HuH-7.5 (cell line): ENCODE measurements at regions not wholly inside any gene's neighbourhood (a gene's known extent, or its start where the extent isn't known, plus 50 kb on each side); places are given as distances from the start of the nearest gene placed in this dataset.

ENCODE experiments used
- DNase-seq: peaks from one replicate; pipeline ENCODE4 v3.0.0; 2011; ENCODE audit warnings: low spot score

DNA sequence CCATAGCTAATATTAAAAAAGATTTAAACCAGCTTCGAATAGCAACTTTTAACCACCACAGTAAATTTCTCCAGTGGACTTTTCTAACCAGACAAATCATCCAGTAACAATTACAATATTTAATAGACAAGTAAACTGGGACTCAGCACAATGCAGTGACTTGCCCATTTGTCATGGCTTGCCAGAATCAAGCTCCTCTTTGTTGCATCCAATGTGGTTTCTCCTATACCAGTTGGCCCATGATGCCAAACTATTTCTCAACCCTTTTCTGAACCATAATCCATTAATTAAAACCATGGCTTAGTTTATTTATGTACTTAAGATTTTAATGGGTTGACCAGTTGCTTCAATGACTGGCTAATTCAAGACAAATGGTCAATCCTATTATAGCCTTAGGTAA is 64.4 kb downstream of the DIO2 start:
- DNase-seq: no peak

DNA sequence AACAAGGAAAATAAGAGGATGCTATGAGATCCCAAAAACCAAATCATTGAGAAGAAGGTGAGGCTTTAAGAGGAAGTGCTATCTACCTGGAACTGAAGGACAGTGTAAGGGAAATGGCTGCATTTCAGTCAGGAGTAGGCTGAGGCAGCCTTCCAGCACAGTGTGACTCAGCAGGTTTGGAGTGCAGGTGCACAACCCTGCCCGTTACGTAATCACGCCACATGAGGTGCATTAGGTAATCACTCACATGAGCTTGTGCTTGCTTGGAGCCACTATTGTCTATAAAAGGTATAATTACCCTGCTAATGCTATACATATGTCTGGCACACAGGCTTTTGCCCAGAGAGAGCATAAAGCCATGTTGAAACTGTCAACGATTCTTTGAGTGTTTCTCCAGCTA is 74.9 kb downstream of the DIO2 start:
- DNase-seq: no peak

DNA sequence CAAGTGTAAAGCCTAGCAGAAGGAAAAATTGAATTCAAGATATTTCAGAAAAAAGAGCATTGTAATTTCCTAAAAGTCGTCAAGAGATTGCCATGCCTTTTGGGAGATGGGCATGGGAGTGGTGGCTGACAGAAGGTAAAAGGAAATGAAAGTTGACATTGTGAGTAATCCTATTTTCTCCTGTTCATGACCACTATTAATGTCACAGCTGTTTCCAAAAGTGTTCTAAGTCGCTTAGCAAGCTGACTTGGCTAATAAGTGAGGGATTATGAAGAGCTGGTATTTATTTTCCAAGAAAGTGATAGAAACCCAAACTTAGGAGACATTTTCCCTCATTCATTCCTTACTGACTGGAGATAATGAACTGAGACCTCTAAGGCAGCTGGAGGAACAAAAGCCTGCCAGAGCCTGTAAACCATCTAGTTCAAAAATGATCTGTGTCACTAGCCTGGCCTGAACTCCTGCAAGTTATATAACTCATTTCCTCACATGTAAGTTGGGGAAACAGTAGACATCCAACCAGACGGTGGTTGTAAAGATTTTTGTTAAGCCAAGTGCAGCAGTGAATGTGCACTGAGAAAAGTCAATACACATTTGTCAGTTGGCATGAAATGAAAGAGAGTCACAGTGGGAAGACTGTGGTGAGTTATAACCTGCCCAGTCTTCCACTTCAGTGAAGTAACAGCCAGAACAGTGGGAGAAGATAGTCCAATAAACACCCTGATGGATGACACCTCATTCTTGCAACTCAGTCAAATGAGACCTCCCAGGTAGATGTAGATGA is 75.8 kb downstream of the DIO2 start:
- no peak for DNase-seq

DNA sequence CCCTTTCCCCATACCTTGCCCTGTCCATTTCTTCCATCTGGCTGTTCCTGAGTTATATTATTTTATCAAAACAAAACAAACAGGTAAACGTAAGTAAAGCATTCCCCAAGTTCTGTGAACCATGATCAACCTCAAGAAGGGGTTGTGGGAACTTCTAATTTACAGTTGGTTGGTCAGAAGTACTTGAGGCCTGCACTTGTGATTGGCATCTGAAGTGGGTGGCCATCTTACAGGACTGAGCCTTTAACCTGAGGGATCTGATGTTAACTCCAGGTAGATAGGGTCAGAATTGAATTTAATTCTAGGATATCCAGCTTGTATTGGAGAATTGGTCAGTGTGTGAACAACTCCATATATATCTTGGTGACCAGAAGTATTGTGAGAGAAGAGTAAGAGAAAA is 77.0 kb downstream of the DIO2 start:
- DNase-seq: no peak

DNA sequence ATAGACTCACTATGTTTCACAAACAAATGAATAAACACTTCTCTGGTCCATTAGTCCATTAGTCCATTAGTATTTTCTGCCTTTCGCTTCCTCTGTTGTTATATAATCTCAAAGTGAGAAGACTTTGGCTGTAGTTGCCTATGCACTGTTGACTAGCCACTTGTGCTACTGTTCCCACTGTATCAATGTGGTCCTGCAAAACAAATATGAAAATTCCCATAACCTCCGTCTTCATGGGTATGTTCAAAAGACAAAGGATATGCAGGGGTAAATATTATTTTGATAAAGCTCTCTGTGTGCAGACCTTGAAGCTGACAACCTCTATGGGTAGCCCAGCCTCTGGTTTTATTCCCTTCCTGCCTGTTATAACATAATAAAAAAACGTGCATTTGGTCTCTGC is 77.8 kb downstream of the DIO2 start:
- no peak for DNase-seq

DNA sequence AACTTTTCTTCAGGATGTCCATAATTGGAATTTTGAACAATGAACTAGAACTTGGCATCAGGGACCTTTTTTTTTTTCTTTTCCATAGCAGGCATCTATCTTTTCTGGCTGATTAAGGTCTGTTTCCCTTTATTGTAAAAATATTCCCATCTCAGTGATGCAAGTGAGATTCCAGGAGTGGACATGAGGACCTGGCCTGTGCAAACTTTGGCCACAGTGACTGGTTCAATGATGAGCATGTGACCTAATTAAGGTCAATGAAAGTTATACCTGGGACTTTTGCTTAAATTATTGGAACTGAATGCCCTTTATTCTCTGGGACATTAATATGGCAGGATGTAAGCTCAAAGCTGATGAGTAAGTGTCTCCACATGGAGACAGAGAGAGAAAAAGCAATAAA is 83.8 kb downstream of the DIO2 start:
- no peak for DNase-seq

DNA sequence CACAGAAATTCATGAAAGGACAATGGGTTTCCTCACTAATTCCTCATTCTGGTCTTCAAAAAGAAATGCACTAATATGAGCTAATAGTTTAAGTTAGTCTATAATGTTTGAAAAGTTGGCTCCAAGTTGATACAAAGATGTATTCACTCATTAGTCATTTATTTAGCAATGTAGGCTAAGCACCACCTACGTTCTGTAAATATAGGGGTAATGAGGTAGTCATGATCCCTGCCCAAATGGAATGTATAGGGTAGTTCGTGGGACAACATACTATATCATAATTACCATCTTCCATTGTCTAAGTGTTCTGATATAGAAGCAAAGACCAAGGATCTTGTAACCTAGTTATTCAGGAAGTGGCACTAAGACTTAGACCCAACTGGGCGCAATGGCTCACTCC is 86.5 kb downstream of the DIO2 start:
- DNase-seq: no peak

DNA sequence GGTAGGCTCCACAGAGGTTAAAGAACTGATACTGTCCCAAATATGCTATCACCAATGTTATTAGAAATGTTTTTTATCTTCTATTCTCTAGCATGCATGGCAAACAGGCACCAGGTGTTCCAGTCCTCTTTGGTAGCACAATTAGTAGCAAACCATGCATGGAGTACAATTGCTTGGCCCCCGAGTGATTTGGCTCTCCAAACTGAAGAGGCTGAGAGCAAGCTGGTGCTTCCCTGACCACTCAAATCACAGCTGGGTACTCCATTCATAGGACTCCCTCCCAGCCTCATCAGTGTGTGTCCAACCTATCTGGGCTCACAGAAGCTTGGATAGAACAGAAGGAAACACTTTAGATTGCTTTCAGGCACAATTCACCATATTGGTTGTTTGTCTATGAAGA is 93.4 kb downstream of the DIO2 start:
- DNase-seq: no peak

DNA sequence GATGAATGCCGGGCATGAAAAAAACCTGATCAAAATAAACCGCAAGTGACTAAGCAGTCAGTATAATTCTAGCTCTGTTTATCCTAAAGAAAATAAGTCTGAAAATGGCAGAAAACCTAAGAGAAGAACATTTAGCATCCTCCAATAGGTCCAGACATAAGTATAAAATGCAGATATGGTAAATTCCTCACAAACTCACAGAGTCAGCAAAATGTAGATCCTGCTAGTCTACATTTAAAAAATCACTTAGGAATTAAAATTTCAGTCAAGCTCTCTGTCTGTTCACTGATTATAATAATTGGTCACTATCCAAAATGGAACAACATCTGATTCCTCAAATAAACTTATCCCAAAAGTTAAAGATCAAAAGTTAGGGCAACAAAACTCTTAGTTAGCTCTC is 95.1 kb downstream of the DIO2 start:
- no peak for DNase-seq

DNA sequence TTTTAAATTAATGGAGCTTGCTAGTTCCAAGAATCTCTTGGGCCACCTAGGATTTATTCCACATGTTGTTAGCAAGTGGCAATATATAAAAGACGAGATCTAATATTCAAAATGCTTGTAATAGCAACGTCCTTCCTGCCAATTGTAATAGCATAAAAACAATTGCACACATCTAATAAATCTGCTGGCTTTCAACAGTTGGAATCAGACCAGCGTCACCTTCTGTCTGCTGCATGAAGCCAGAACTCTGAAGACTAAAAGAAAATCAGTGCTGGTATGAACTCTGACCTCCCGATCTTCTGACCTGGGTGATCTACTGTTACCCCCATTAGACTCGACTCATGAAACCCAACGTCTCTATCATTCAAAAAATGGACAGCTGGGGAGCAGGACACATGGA is 100.6 kb downstream of the DIO2 start:
- DNase-seq: no peak

DNA sequence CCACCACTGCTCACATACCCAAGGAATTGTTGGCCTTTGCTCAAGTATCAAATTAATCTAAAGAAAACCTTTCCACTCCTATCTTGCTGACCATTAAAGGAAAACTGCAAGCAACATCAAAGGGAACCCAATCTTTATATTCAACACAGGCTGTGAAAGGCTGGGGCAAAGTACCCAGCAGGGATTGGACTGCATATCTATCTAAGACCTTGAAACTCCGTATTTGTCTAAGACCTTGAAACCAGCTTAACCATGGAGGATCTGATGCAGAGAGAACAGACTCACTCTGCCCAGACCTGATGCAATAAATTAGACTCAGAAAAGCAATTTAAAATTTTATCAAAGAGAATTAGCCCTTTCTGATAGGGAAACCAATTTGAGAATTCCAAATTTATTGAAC is 102.2 kb downstream of the DIO2 start:
- DNase-seq: no peak

DNA sequence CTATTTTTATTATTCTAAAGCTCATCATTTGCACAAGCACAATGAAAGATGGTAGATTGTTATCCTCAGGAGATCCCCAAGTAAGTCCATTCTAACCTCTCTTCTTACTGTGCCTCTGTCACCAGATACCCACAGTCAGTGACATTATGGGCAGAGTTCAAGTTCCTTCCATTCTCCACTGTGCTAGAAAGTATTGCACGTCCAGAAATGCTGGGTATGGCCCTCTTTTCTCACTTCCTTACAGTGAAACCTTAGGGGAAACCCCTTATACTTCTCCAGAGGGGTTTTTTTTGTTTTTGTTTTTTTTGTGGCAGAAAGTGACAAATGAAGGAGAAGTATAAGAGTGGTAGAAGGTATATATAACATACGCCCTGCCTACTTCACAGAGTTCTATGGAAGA is 102.9 kb downstream of the DIO2 start:
- DNase-seq: no peak

DNA sequence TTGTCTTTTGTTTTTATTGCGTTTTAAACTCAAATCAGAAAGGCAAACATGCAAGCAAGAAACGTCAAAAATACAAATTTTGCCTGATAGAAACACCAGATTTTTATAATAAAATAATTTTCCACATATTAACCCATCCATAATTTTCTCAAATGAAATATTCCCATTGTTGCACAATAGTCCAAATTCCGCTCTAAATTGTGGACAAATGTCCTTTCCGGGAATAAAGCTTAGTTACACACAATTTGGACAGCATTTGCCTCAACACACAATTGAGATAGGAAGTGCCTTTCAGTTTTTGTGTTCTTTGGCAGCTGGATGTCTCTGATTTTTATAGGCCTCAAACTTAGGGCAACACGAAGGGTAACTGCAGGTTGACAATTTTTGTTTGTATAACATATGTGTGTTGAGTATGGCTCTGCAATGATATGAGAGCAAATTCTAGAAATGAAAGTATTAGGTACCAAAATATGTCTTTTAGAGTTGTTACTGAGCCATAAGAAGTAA is 105.8 kb downstream of the DIO2 start:
- DNase-seq: no peak

DNA sequence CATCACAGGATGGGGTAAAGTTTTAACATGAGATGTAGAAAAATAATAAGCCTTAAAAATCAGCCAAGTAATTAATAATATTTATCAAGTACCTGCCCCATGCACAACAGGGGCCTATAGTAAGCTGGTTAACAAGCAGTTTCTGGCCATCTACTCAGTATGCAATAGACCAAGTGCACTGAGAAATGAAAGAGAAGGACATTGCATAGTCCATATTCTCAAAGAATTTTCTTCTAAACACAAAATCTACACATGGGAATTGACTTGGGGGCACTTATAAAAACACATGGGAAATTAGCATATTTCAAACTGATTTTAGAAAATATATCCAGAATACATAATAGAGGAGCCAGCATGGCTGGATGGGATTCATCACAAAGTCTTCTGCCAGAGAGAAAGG is 109.5 kb downstream of the DIO2 start:
- no peak for DNase-seq

DNA sequence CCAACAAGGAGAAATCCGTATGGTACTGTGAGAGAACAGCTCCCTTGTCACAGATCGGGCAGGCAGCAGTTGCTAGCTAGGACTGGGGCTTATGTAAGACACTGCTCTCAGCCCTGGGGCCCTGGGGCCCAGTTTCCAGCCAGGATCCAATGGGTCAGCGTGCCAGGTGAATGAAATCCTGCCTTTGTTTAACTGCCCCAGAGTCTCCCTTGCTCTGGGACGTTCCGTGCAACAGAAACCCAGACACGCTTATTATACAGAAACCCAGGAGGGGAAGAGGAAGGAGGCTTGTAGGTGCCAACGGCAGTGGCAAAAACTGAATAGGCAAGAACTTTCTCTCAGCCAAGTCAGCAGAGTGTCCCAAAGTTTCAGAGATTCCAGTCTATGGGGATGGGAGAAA is 110.6 kb downstream of the DIO2 start:
- no peak for DNase-seq

DNA sequence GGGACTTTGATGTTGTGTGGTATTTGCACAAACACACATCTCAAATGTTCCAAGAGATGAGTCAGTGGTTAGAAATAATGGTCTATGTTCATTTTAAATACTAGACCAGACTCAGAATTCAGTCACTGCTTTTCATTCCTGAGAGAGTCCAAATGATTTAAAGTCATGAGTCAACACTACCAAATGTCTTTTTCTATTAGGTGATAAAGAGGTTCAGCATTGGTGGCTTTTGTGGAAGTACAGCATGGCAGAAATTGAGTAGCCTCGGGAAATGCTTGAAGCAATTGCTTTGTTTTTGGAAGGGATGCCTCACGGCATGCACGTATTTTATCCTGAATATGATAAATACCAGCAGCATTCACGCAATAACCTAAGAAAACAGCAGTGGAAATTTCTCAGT is 115.7 kb downstream of the DIO2 start:
- no peak for DNase-seq

DNA sequence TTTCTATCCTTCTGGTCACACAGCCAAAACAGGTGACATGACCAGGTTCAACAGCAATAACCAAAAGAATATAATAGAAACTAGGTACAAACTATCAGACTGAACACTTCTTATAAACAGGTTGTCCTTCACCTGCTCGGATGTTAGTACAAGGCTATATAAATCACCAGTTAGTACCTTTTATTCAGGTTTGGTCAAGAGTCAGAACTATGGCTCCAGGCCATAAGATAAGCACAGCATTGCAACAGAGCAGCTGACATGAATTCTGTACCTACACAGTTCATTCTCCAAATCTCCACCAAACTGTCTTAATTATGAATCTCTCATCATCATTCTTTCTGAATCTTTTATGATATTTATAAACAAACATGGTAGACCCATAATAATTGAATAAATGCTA is 123.9 kb downstream of the DIO2 start:
- no peak for DNase-seq

DNA sequence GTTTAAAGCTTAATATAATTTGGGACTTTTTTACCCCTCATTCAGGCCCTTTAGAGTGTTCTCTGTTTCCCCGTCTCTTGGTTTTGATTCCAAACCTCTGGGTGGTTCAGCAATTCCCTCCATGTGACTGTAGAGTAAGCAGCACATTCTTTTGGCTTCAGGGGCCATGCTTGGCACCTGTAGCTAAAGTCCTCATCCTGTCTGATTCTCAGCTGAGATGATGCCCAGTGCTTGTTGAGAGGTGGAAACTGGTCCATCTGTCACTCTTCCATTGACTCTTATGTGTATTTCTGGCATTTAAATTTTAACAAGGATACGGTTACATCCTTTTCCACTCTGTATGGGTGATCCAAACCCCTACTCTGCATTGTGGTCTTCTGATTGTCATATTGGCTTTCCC is 127.1 kb downstream of the DIO2 start:
- DNase-seq: no peak

DNA sequence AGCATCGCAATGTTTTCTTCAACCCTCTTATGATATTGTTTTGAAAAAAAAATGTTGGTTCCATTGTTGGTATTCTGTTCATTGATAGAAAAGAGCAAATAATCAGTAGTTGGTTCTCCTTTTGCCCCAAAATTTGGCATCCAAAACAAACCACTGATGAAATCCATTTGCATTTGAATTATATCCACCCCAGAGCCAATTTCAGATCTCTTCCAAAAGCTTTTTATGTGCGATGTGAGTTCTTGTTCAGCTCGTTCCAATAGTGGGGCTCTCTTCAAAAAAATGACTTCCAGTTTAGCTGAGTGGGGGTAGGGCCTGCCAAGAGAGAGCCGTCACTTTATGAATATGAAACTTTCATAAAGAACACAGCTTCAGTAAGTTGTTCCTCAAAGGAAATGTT is 130.7 kb downstream of the DIO2 start:
- no peak for DNase-seq

DNA sequence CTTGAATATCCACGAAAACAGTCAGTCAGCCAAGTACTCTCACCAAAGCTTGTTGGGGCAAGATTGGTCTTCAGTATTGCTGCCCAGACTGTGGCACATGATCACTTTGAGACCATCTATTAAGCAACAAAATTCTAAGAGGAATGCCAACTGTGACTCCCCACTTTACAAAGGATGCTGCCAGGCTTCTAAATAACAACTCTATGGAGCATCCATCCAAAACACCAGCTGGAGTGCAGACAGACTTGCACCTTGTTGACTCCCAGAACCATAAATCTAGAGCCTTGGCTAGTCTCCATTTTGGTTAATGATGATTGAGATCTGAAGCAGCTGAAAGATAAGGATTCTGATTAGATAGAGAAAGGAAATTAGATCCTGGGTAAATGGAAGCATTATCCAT is 132.8 kb downstream of the DIO2 start:
- no peak for DNase-seq

DNA sequence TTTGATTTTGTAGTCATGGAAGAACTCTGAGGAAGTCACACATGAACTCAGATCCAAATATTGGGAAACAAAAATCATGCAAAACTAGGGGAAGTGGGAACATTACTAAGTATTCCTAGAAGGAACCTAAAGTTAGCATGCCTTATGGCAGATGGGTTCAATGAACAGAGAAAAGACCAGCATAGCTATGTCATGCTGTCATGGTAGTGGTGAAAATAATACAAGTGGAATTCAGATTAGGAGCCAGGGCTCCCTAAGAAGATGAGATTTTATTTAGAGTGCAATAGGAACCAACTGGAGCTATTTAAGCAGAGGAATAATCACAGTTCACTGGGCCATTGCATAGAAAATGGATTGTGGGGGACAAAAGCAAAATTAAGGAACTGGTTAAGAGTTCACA is 134.0 kb downstream of the DIO2 start:
- no peak for DNase-seq

DNA sequence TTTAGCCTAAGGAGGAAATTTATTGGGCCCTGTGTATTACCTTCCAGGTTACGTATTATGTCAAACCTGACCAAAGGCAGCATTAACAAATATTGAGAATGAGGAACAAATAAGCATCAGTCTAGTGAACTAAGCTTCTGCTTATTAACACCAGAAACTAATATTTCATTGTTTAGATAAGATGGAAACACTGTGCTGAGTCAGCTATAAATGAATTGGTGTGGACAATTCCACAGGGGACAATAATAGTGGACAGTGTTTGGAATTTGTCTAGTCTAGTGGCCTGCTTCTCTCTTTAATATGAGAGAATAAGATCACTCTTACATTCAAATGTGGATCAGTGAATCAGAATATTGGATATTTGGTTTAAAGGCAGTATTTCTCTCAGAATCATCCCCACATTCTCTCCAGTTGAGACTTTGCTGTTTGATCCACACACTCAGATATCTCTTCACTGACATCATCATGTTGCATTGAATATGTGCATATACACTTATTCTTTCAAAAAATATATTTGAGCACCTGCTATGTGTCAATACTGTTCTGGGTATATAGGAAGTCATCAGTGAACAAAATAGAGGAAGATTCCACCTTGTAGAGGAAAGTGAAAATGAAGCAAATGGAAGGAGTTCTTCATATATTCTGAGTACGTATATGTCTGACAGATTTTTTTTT is 136.3 kb downstream of the DIO2 start:
- DNase-seq: no peak

DNA sequence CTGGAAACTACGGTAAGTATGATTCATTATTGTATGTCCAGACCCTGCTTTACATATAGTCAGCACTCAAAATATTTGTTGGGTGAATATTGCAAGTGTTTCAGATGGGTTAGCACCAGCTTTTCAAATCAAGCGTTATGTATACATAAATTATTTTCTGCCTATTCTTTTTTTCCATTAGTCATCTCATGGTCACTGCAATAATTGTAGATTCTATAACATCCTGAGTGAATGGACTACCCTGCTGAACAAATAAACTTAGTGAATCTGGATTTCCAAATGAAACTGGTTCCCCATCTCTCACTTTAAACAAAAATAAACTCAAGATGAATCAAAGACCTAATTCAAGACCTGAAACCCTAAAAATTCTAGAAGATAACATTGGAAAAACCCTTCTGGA is 152.3 kb downstream of the DIO2 start:
- DNase-seq: no peak

DNA sequence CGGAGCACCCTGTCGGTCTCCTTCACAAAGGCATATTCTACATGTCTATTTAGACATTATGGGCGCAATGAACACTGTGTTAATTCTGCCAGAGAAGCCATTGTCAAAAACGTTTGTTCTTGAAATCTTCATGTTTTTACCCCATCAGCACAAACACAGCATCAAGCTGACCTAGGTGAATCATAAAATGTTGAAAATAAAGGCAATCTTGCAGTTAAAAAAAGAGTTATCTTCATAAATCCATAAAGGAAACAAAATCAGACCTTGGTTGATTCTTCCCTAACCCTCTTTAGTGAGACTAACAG is 154.9 kb downstream of the DIO2 start:
- DNase-seq: no peak
